IMR-90 (cell line): ENCODE measurements at regions not wholly inside any gene's neighbourhood (a gene's known extent, or its start where the extent isn't known, plus 50 kb on each side); places are given as distances from the start of the nearest gene placed in this dataset.

Experiments
- ATAC-seq: fragments of 200-7000 bp; cut with Tn5 transposase; 2 replicates; pipeline ENCODE4 v1.9.1; 2020; ENCODE audit warnings: low read depth, mild to moderate bottlenecking, moderate library complexity
- BruUV-seq: library from RNA; stranded (reverse); fragments of 400-500 nt; replicated peaks from 2 replicates; lab custom pipeline; 2021; lab: Mats Ljungman, UMichigan
- CTCF ChIA-PET: fragments of 300-600 bp; formaldehyde crosslinking; extraction: SDS; loops from one replicate; lab custom pipeline; 2021; ENCODE audit warnings: antibody characterized with exemption; lab: Yijun Ruan, JAX
- POLR2A ChIA-PET: fragments of 300-600 bp; sonication (Branson Sonifier 250); formaldehyde crosslinking; loops from one replicate; lab custom pipeline; 2022; ENCODE audit warnings: antibody characterized with exemption; ENCODE audit not compliant: unreplicated experiment; lab: Charles Lee
- DNase-seq: peaks from one replicate; pipeline ENCODE4 v3.0.0; 2013
- H2AFZ ChIP-seq: replicated peaks from 2 replicates; pipeline ENCODE3; 2013; ENCODE audit warnings: low read length, mild to moderate bottlenecking; ENCODE audit not compliant: poor library complexity
- H2AK5ac ChIP-seq: 2 replicates; pipeline ENCODE4 v1.6.1; 2013; ENCODE audit warnings: low read depth, low read length, inconsistent platforms
- H2AK9ac ChIP-seq: replicated peaks from 2 replicates; pipeline ENCODE3; 2013; ENCODE audit warnings: mild to moderate bottlenecking, low read depth, low read length, moderate library complexity; ENCODE audit not compliant: poor library complexity
- H2BK120ac ChIP-seq: 2 replicates; pipeline ENCODE4 v1.6.1; 2013; ENCODE audit warnings: low read depth, low read length, inconsistent platforms
- H2BK15ac ChIP-seq: 3 replicates; pipeline ENCODE4 v1.6.1; 2013; ENCODE audit warnings: low read depth, low read length, inconsistent platforms
- H2BK20ac ChIP-seq: 2 replicates; pipeline ENCODE4 v1.6.1; 2013; ENCODE audit warnings: low read depth, mild to moderate bottlenecking, inconsistent platforms, low read length, moderate library complexity
- H2BK5ac ChIP-seq: 2 replicates; pipeline ENCODE4 v1.6.1; 2013; ENCODE audit warnings: mild to moderate bottlenecking, low read depth, low read length, inconsistent platforms; ENCODE audit not compliant: poor library complexity, severe bottlenecking
- H3K14ac ChIP-seq: replicated peaks from 2 replicates; pipeline ENCODE4 v1.6.1; 2013; ENCODE audit warnings: low read depth, low read length, inconsistent platforms
- H3K18ac ChIP-seq: 2 replicates; pipeline ENCODE4 v1.6.1; 2013; ENCODE audit warnings: low read depth, low read length, control low read depth
- H3K23ac ChIP-seq: 2 replicates; pipeline ENCODE4 v1.6.1; 2013; ENCODE audit warnings: low read depth, low read length, inconsistent platforms
- H3K27ac ChIP-seq: 2 replicates; pipeline ENCODE4 v1.5.1; 2013; ENCODE audit warnings: mild to moderate bottlenecking, control low read depth, low read length; ENCODE audit not compliant: insufficient read depth
- H3K27me3 ChIP-seq: 2 replicates; pipeline ENCODE4 v1.6.1; 2013; ENCODE audit warnings: low read length; ENCODE audit not compliant: control insufficient read depth, insufficient read depth
- H3K36me3 ChIP-seq: 2 replicates; pipeline ENCODE4 v1.6.1; 2013; ENCODE audit warnings: low read length, mixed read lengths; ENCODE audit not compliant: control insufficient read depth, insufficient read depth
- H3K4ac ChIP-seq: 2 replicates; pipeline ENCODE4 v1.6.1; 2013; ENCODE audit warnings: low read depth, low read length, inconsistent platforms
- H3K4me1 ChIP-seq: 2 replicates; pipeline ENCODE4 v1.6.1; 2013; ENCODE audit warnings: low read length, mixed read lengths; ENCODE audit not compliant: control insufficient read depth, insufficient read depth
- H3K4me2 ChIP-seq: 2 replicates; pipeline ENCODE4 v1.6.1; 2013; ENCODE audit warnings: low read depth, mild to moderate bottlenecking, control low read depth, low read length, moderate library complexity
- H3K4me3 ChIP-seq: 2 replicates; pipeline ENCODE4 v1.5.1; 2013; ENCODE audit warnings: low read depth, mild to moderate bottlenecking, control low read depth, low read length, moderate library complexity; ENCODE audit not compliant: insufficient read depth
- H3K56ac ChIP-seq: 2 replicates; pipeline ENCODE4 v1.6.1; 2013; ENCODE audit warnings: low read length, inconsistent platforms; ENCODE audit not compliant: insufficient read depth; ENCODE audit errors: extremely low read depth
- H3K79me1 ChIP-seq, 2 experiments: 2 replicates each; pipeline ENCODE4 v1.6.1; 2013; ENCODE audit warnings: low read length in 2 of 2, inconsistent platforms in 1 of 2, low read depth in 1 of 2
- H3K9ac ChIP-seq: 2 replicates; pipeline ENCODE4 v1.6.1; 2013; ENCODE audit warnings: low read depth, low read length, control low read depth
- H3K9me1 ChIP-seq: 2 replicates; pipeline ENCODE4 v1.6.1; 2013; ENCODE audit warnings: low read length, inconsistent platforms; ENCODE audit not compliant: insufficient read depth
- H3K9me3 ChIP-seq: 2 replicates; pipeline ENCODE4 v1.6.1; 2013; ENCODE audit warnings: low read length; ENCODE audit not compliant: control insufficient read depth, insufficient read depth
- H4K20me1 ChIP-seq: 2 replicates; pipeline ENCODE4 v1.6.1; 2013; ENCODE audit warnings: low read length, inconsistent platforms; ENCODE audit not compliant: insufficient read depth
- H4K5ac ChIP-seq: 2 replicates; pipeline ENCODE4 v1.6.1; 2013; ENCODE audit warnings: mild to moderate bottlenecking, low read depth, low read length, control low read depth
- H4K8ac ChIP-seq, 2 experiments: 2 replicates each; pipeline ENCODE4 v1.6.1; 2013; ENCODE audit warnings: low read depth in 2 of 2, low read length in 2 of 2, control low read depth in 1 of 2, inconsistent platforms in 1 of 2
- H4K91ac ChIP-seq: 2 replicates; pipeline ENCODE4 v1.6.1; 2013; ENCODE audit warnings: low read depth, low read length, inconsistent platforms; ENCODE audit not compliant: insufficient read depth
- BHLHE40 ChIP-seq: fragments of 150-350 bp; IDR thresholded peaks from 2 replicates; pipeline ENCODE4 v1.6.1; 2016; ENCODE audit warnings: mild to moderate bottlenecking, low read depth, low read length
- CEBPB ChIP-seq: IDR thresholded peaks from 2 replicates; pipeline ENCODE4 v1.6.1; 2012; ENCODE audit warnings: low read depth, low read length, improper control_type of control experiment
- CHD1 ChIP-seq: IDR thresholded peaks from 2 replicates; pipeline ENCODE4 v1.6.1; 2012; ENCODE audit warnings: low read depth, low read length, improper control_type of control experiment
- FOS ChIP-seq: fragments of 150-350 bp; IDR thresholded peaks from 2 replicates; pipeline ENCODE4 v1.6.1; 2016; ENCODE audit warnings: low read depth, low read length
- MXI1 ChIP-seq: IDR thresholded peaks from 2 replicates; pipeline ENCODE4 v1.6.1; 2012; ENCODE audit warnings: low read depth, mild to moderate bottlenecking, low read length, moderate library complexity, borderline replicate concordance
- NFE2L2 ChIP-seq: fragments of 150-350 bp; IDR thresholded peaks from 2 replicates; pipeline ENCODE4 v1.6.1; 2016; ENCODE audit warnings: low read depth, mild to moderate bottlenecking, low read length
- POLR2A ChIP-seq: IDR thresholded peaks from 2 replicates; pipeline ENCODE4 v1.6.1; 2012; ENCODE audit warnings: mild to moderate bottlenecking, low read depth, low read length
- RAD21 ChIP-seq: IDR thresholded peaks from 2 replicates; pipeline ENCODE4 v1.6.1; 2012; ENCODE audit warnings: low read length, improper control_type of control experiment
- RCOR1 ChIP-seq: IDR thresholded peaks from 2 replicates; pipeline ENCODE4 v1.6.1; 2012; ENCODE audit warnings: mild to moderate bottlenecking, low read length, improper control_type of control experiment; ENCODE audit not compliant: insufficient replicate concordance
- RFX5 ChIP-seq: IDR thresholded peaks from 2 replicates; pipeline ENCODE4 v1.8.0; 2012; ENCODE audit warnings: low read depth, mild to moderate bottlenecking, low read length, moderate library complexity
- SMC3 ChIP-seq: fragments of 150-350 bp; IDR thresholded peaks from 2 replicates; pipeline ENCODE4 v1.6.1; 2016; ENCODE audit warnings: low read depth, mild to moderate bottlenecking, antibody characterized with exemption, low read length, moderate library complexity
- WGBS, 2 experiments: methylation state at CpG; one replicate each; pipeline versions ENCODE4 v1.1.5 to v1.1.7; 2013; ENCODE audit warnings: missing lambda C conversion rate in 2 of 2; ENCODE audit not compliant: insufficient read length in 1 of 2; ENCODE audit errors: extremely low coverage in 2 of 2; 5-methylcytosine and 5-hydroxymethylcytosine counted together
- dilution Hi-C: fragments of 300-500 bp; cut with HindIII; formaldehyde crosslinking; loops from one replicate; pipeline ENCODE4 v1.14.3; 2018; ENCODE audit warnings: low sequenced_read_pairs; ENCODE audit not compliant: unreplicated experiment
- in situ Hi-C: fragments of 300-500 bp; cut with MboI; formaldehyde crosslinking; loops from 3 replicates; pipeline ENCODE4 v1.14.3; 2019; ENCODE audit warnings: low sequenced_read_pairs, inconsistent platforms, mixed read lengths
- intact Hi-C: fragments of 100-400 bp; cut with micrococcal nuclease; formaldehyde crosslinking; loops from 2 replicates; pipeline ENCODE4 v1.10.0; 2022
- TF ChIP-seq, protein P1 (sequence below): fragments of 150-350 bp; IDR thresholded peaks from 2 replicates; pipeline ENCODE4 v1.6.1; 2017; ENCODE audit warnings: mild to moderate bottlenecking, antibody characterized with exemption, low read length, low read depth
- TF ChIP-seq, protein P2 (sequence below): fragments of 150-350 bp; IDR thresholded peaks from 2 replicates; pipeline ENCODE4 v1.6.1; 2016; ENCODE audit warnings: low read depth, mild to moderate bottlenecking, low read length, moderate library complexity, borderline replicate concordance
- TF ChIP-seq, protein P3 (sequence below): conservative IDR thresholded peaks from 2 replicates; pipeline ENCODE4 v1.5.1; 2012; ENCODE audit warnings: mild to moderate bottlenecking, low read depth, low read length, improper control_type of control experiment

DNA sequence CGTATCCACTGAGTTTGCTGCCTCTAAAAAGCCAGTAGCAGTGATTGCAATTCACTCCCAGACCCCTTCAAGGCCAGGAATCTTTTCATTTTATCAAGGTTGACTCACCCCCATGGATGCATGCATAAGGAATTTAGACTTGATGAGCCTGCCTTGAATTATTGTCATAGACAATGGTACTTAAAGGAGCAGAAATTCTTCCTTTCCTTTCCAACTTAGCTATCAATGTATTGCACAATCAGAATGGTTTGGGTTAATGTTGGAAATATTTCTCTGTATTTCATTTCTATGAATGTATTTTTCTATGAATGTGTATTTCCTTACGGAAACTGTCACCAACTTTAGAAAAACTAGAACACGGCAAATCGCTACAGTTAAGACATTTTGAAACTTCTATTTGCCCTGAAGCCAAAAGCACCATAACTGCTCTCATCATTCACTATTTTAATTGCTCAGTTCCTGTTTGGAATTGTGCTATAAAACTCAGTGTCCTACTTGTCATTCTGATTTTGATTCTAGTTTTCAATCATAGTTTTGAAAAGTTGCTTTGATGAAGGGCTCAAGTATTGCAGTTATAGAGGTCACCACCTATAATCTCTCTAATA, 355.7 kb upstream of the AKR1E2 start:
- Histone ChIP-seq H4K91ac (no peak overlapping the region), H3K27me3 (no peaks in the 10 kb centered on the region), H4K5ac (no peak overlapping the region), H3K18ac (no peak overlapping the region), H2BK15ac (peak overlapping the region; percentile 96), H4K8ac (peak overlapping the region; percentile 11 to 86; a peak in 3 of 4 replicates), H2BK5ac (peak overlapping the region; percentile 85), H3K23ac (peak overlapping the region; percentile 82; the same call in 1 of the 2 replicates), H2AFZ (peak overlapping the region; percentile 86), H3K9ac (no peak overlapping the region), H3K14ac (peak overlapping the region; percentile 96), H3K4me1 (peaks cover 7% of the 10 kb centered on the region), H3K4ac (peak overlapping the region; percentile 90), H3K36me3 (no peaks in the 10 kb centered on the region), H4K20me1 (no peaks in the 10 kb centered on the region), H2BK20ac (peak overlapping the region; percentile 96; the same call in 1 of the 2 replicates), H3K4me3 (no peak overlapping the region), H3K79me1 (no peaks in the 10 kb centered on the region), H3K9me1 (0 out of 2 replicates have a peak, but pooled peaks cover 3% of the 10 kb centered on the region), H3K4me2 (no peak overlapping the region; the same call in 1 of the 2 replicates), H3K9me3 (no peaks in the 10 kb centered on the region), H2AK5ac (no peak overlapping the region), H3K27ac (no peak overlapping the region), H2BK120ac (peak overlapping the region; percentile 94), H2AK9ac (no peak overlapping the region), H3K56ac (0 out of 2 replicates have a peak overlapping the region, but pooled peaks have one; percentile 67)
- CTCF ChIA-PET: interaction anchor here (0.6 kb wide), 1 partner anchor 37 kb away, joined by 3 read pairs; no protein-coding TSS in a partner anchor
- peak; percentile 86 for ATAC-seq
- in situ Hi-C loops (no loop called here), dilution Hi-C loops (no loop called here), intact Hi-C loops (loop anchor here (1.0 kb wide), 1 partner anchor 294 kb away; no protein-coding TSS in a partner anchor)
- DNase-seq: peak; percentile 92
- TF ChIP-seq SMC3: no peak
- TF ChIP-seq FOS: peak; percentile 39; the same call in 1 of the 2 replicates
- TF ChIP-seq, protein P1, sequence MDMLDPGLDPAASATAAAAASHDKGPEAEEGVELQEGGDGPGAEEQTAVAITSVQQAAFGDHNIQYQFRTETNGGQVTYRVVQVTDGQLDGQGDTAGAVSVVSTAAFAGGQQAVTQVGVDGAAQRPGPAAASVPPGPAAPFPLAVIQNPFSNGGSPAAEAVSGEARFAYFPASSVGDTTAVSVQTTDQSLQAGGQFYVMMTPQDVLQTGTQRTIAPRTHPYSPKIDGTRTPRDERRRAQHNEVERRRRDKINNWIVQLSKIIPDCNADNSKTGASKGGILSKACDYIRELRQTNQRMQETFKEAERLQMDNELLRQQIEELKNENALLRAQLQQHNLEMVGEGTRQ: no peak
- no peak for TF ChIP-seq CHD1
- no peak for TF ChIP-seq MXI1
- TF ChIP-seq RFX5: no peak
- 0 out of 2 replicates have a peak, but pooled peaks have one; percentile 10 for TF ChIP-seq RAD21
- TF ChIP-seq POLR2A: no peak
- TF ChIP-seq, protein P2, sequence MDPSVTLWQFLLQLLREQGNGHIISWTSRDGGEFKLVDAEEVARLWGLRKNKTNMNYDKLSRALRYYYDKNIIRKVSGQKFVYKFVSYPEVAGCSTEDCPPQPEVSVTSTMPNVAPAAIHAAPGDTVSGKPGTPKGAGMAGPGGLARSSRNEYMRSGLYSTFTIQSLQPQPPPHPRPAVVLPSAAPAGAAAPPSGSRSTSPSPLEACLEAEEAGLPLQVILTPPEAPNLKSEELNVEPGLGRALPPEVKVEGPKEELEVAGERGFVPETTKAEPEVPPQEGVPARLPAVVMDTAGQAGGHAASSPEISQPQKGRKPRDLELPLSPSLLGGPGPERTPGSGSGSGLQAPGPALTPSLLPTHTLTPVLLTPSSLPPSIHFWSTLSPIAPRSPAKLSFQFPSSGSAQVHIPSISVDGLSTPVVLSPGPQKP: no peak
- no peak for TF ChIP-seq BHLHE40
- no peak for TF ChIP-seq RCOR1
- TF ChIP-seq CEBPB: peak; percentile 99
- TF ChIP-seq, protein P3, sequence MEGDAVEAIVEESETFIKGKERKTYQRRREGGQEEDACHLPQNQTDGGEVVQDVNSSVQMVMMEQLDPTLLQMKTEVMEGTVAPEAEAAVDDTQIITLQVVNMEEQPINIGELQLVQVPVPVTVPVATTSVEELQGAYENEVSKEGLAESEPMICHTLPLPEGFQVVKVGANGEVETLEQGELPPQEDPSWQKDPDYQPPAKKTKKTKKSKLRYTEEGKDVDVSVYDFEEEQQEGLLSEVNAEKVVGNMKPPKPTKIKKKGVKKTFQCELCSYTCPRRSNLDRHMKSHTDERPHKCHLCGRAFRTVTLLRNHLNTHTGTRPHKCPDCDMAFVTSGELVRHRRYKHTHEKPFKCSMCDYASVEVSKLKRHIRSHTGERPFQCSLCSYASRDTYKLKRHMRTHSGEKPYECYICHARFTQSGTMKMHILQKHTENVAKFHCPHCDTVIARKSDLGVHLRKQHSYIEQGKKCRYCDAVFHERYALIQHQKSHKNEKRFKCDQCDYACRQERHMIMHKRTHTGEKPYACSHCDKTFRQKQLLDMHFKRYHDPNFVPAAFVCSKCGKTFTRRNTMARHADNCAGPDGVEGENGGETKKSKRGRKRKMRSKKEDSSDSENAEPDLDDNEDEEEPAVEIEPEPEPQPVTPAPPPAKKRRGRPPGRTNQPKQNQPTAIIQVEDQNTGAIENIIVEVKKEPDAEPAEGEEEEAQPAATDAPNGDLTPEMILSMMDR: no peak
- TF ChIP-seq NFE2L2: no peak
- WGBS, 2 experiments: no CpG with 5 or more reads among the region's 4 CpGs
- BruUV-seq: no TSS peak
- POLR2A ChIA-PET: no interaction called here
